SK-N-MC (cell line): ENCODE measurements at regions not wholly inside any gene's neighbourhood (a gene's known extent, or its start where the extent isn't known, plus 50 kb on each side); places are given as distances from the start of the nearest gene placed in this dataset.

Source experiments
- EZH2 ChIP-seq: fragments of 200-600 bp; sonication (generic); IDR thresholded peaks from one replicate; pipeline ENCODE4 v1.6.1; 2017; ENCODE audit warnings: antibody characterized with exemption
- POLR2AphosphoS5 ChIP-seq: IDR thresholded peaks from 2 replicates; pipeline ENCODE4 v1.6.1; 2012; ENCODE audit warnings: mild to moderate bottlenecking, low read depth, low read length, borderline replicate concordance

DNA sequence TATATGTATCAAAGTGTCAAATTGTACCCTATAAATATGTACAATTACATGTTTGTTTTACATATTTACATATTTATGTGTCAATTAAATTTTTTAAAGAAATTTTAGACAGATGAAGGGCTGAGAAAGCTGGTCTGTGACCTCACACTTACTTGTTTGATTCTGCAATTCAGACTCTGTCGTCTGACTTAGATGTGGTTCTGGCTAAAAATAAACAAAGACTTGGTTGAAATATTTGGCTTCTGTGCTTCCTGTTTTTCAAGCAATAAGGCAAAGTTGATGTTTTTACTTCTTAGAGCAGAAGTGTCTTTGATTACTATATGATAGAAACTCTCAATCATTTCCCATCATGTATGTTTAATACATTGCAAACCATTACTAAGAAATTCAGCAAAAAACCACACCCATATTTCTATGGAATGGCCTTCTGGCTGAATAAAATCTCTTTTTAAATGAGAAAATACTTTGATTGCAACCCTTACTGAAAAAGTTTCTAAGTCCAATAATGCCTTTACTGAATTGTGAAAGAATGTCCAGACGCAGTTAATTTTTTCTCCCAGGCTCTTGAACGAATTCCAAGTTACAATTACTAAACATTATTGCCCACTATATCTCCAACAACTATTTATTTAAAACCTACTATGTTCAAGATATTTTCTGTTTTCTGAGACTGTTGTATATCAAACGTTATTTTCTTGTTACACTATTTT lies 59.5 kb upstream of the PRKG1 start:
- TF ChIP-seq EZH2 = no peak
- no peak for TF ChIP-seq POLR2AphosphoS5
